HEK293 (cell line): ENCODE measurements at regions not wholly inside any gene's neighbourhood (a gene's known extent, or its start where the extent isn't known, plus 50 kb on each side); places are given as distances from the start of the nearest gene placed in this dataset.

Experiments used
- CTCF ChIA-PET: fragments of 350-600 bp; formaldehyde crosslinking; extraction: SDS; loops from one replicate; lab custom pipeline; 2021; ENCODE audit warnings: antibody characterized with exemption; lab: Yijun Ruan, JAX
- POLR2A ChIA-PET: fragments of 300-600 bp; formaldehyde crosslinking; extraction: SDS; loops from one replicate; lab custom pipeline; 2020; ENCODE audit warnings: antibody characterized with exemption, inconsistent platforms; lab: Yijun Ruan, JAX
- H3K27ac ChIP-seq: fragments of 200-500 bp; sonication (Bioruptor generic); 2 replicates; pipeline ENCODE4 v1.5.1; 2014; ENCODE audit warnings: low read depth, low read length, control low read depth, inconsistent platforms; ENCODE audit errors: extremely low read depth
- H3K36me3 ChIP-seq, 2 experiments: fragments of 200-500 bp in 1 of 2; sonication (Bioruptor generic) in 1 of 2; 1 replicate in 1 of 2; 2 replicates in 1 of 2; pipeline ENCODE4 v1.5.1; 2014 to 2017; ENCODE audit warnings: inconsistent platforms in 2 of 2, low read length in 2 of 2; ENCODE audit not compliant: control insufficient read depth in 2 of 2, insufficient read depth in 1 of 2
- H3K4me1 ChIP-seq: fragments of 200-500 bp; sonication (Bioruptor generic); 2 replicates; pipeline ENCODE4 v1.5.1; 2014; ENCODE audit warnings: mild to moderate bottlenecking, low read length, inconsistent platforms; ENCODE audit not compliant: control insufficient read depth, insufficient read depth
- H3K4me3 ChIP-seq: 2 replicates; pipeline ENCODE4 v1.5.1; 2011; ENCODE audit warnings: low read depth, mild to moderate bottlenecking, control low read depth, low read length, moderate library complexity
- H3K9me3 ChIP-seq: fragments of 200-500 bp; sonication (Bioruptor generic); 2 replicates; pipeline ENCODE4 v1.5.1; 2014; ENCODE audit warnings: low read depth, low read length, inconsistent platforms; ENCODE audit not compliant: control insufficient read depth, insufficient read depth
- ELK4 ChIP-seq: IDR thresholded peaks from 2 replicates; pipeline ENCODE4 v1.6.1; 2011; ENCODE audit warnings: mild to moderate bottlenecking, low read depth, low read length, borderline replicate concordance
- FEZF1 ChIP-seq: fragments of 450-650 bp; formaldehyde crosslinking; IDR thresholded peaks from 2 replicates; pipeline ENCODE4 v1.5.1; 2016; ENCODE audit warnings: missing biosample characterization, missing genetic modification characterization
- KLF16 ChIP-seq: fragments of 450-650 bp; formaldehyde crosslinking; IDR thresholded peaks from 2 replicates; pipeline ENCODE4 v1.5.1; 2017; ENCODE audit warnings: missing biosample characterization, missing genetic modification characterization
- PRDM2 ChIP-seq: fragments of 450-650 bp; formaldehyde crosslinking; IDR thresholded peaks from 2 replicates; pipeline ENCODE4 v1.5.1; 2016; ENCODE audit warnings: missing biosample characterization, missing genetic modification characterization, borderline replicate concordance
- ZBTB1 ChIP-seq: fragments of 450-650 bp; formaldehyde crosslinking; IDR thresholded peaks from 2 replicates; pipeline ENCODE4 v1.5.1; 2016; ENCODE audit warnings: missing biosample characterization, missing genetic modification characterization
- ZBTB10 ChIP-seq: fragments of 450-650 bp; formaldehyde crosslinking; IDR thresholded peaks from 2 replicates; pipeline ENCODE4 v1.5.1; 2016; ENCODE audit warnings: missing biosample characterization, missing genetic modification characterization
- ZBTB26 ChIP-seq: fragments of 450-650 bp; formaldehyde crosslinking; optimal IDR thresholded peaks from 2 replicates; pipeline ENCODE3; 2016; ENCODE audit warnings: missing biosample characterization, mild to moderate bottlenecking, missing genetic modification characterization
- ZBTB7A ChIP-seq: fragments of 450-650 bp; formaldehyde crosslinking; IDR thresholded peaks from 2 replicates; pipeline ENCODE4 v1.5.1; 2016; ENCODE audit warnings: low read depth, missing biosample characterization, missing genetic modification characterization
- ZNF148 ChIP-seq: fragments of 450-650 bp; formaldehyde crosslinking; IDR thresholded peaks from 2 replicates; pipeline ENCODE4 v1.5.0; 2017; ENCODE audit warnings: missing biosample characterization, missing genetic modification characterization, borderline replicate concordance
- ZNF280D ChIP-seq: fragments of 450-650 bp; formaldehyde crosslinking; IDR thresholded peaks from 2 replicates; pipeline ENCODE4 v1.5.1; 2016; ENCODE audit warnings: missing biosample characterization, missing genetic modification characterization
- ZNF529 ChIP-seq: fragments of 450-650 bp; formaldehyde crosslinking; IDR thresholded peaks from 2 replicates; pipeline ENCODE4 v1.5.1; 2017; ENCODE audit warnings: missing genetic modification characterization, missing biosample characterization; ENCODE audit not compliant: insufficient replicate concordance
- ZNF530 ChIP-seq: fragments of 450-650 bp; formaldehyde crosslinking; IDR thresholded peaks from 2 replicates; pipeline ENCODE4 v1.5.1; 2016; ENCODE audit warnings: low read depth, missing biosample characterization, missing genetic modification characterization
- ZNF544 ChIP-seq: fragments of 450-650 bp; formaldehyde crosslinking; IDR thresholded peaks from 2 replicates; pipeline ENCODE4 v1.5.0; 2017; ENCODE audit warnings: missing biosample characterization, missing genetic modification characterization
- ZNF580 ChIP-seq: fragments of 450-650 bp; formaldehyde crosslinking; IDR thresholded peaks from 2 replicates; pipeline ENCODE4 v1.5.1; 2016; ENCODE audit warnings: missing biosample characterization, missing genetic modification characterization
- ZNF596 ChIP-seq: fragments of 450-650 bp; IDR thresholded peaks from 2 replicates; pipeline ENCODE4 v1.5.0; 2018; ENCODE audit warnings: missing biosample characterization, mild to moderate bottlenecking, missing genetic modification characterization, moderate library complexity
- ZNF623 ChIP-seq: fragments of 450-650 bp; formaldehyde crosslinking; IDR thresholded peaks from 2 replicates; pipeline ENCODE4 v1.5.1; 2016; ENCODE audit warnings: missing biosample characterization, missing genetic modification characterization
- ZNF692 ChIP-seq: fragments of 450-650 bp; formaldehyde crosslinking; IDR thresholded peaks from 2 replicates; pipeline ENCODE4 v1.5.1; 2016; ENCODE audit warnings: missing biosample characterization, missing genetic modification characterization
- ZNF701 ChIP-seq: fragments of 450-650 bp; formaldehyde crosslinking; IDR thresholded peaks from 2 replicates; pipeline ENCODE4 v1.5.1; 2016; ENCODE audit warnings: missing biosample characterization, missing genetic modification characterization
- ZNF768 ChIP-seq: fragments of 450-650 bp; formaldehyde crosslinking; IDR thresholded peaks from 2 replicates; pipeline ENCODE4 v1.5.1; 2018; ENCODE audit warnings: missing biosample characterization, mild to moderate bottlenecking, missing genetic modification characterization

- Histone ChIP-seq H3K9me3 (no peaks in the 10 kb centered on the region), H3K4me1 (no peaks in the 10 kb centered on the region), H3K36me3 (no peaks in the 10 kb centered on the region), H3K4me3 (no peak overlapping the region), H3K27ac (no peak overlapping the region)
- ChIA-PET POLR2A (no interaction called here), CTCF (interaction anchor here (0.7 kb wide), 1 partner anchor 79 kb away, joined by 3 read pairs; no protein-coding TSS in a partner anchor)
- TF ChIP-seq ZNF544 = no peak
- TF ChIP-seq ZNF623 = no peak
- no peak for TF ChIP-seq ZNF596 (tag by site-specific recombination)
- TF ChIP-seq ELK4 = no peak
- no peak for TF ChIP-seq KLF16 (tag by site-specific recombination)
- no peak for TF ChIP-seq ZNF692 (tag by site-specific recombination)
- no peak for TF ChIP-seq ZNF701 (tag by site-specific recombination)
- TF ChIP-seq ZNF280D (tag by site-specific recombination) = no peak
- no peak for TF ChIP-seq ZBTB7A
- no peak for TF ChIP-seq ZBTB26 (tag by site-specific recombination)
- no peak for TF ChIP-seq ZNF768 (tag by site-specific recombination)
- no peak for TF ChIP-seq ZNF148
- no peak for TF ChIP-seq ZNF529 (tag by site-specific recombination)
- TF ChIP-seq FEZF1 (tag by site-specific recombination) = no peak
- no peak for TF ChIP-seq ZBTB10 (tag by site-specific recombination)
- TF ChIP-seq ZBTB1 (tag by site-specific recombination) = no peak
- TF ChIP-seq ZNF580 (tag by site-specific recombination) = no peak
- TF ChIP-seq ZNF530 = no peak
- TF ChIP-seq PRDM2 (tag by site-specific recombination) = no peak
These were observed 111.5 kb upstream of the PPP2R3A start for GRCh38 chr3:135853981-135854380.
